Kidney (tissue), 13 donors: ENCODE measurements at regions not wholly inside any gene's neighbourhood (a gene's known extent, or its start where the extent isn't known, plus 50 kb on each side); places are given as distances from the start of the nearest gene placed in this dataset.

Experiments used
- DNase-seq, 5 donors: peaks; one replicate each; pipeline ENCODE4 v3.0.0-alpha.2; 2013 to 2020
- FAIRE-seq: peaks from 2 replicates; lab custom pipeline; 2012; peaks lifted over from hg19 to GRCh38; lab: Jason Lieb, UNC
- H3K27ac ChIP-seq, 2 donors: one replicate each; pipeline ENCODE4 v1.7.0; 2013; ENCODE audit warnings: low read depth in 2 of 2, low read length in 2 of 2, inconsistent platforms in 1 of 2
- H3K27me3 ChIP-seq: one replicate; pipeline ENCODE4 v1.7.1; 2013; ENCODE audit warnings: low read length, inconsistent platforms; ENCODE audit not compliant: control insufficient read depth, insufficient read depth
- H3K36me3 ChIP-seq, 3 donors: one replicate each; pipeline versions ENCODE4 v1.7.0 to v1.7.1; 2013; ENCODE audit warnings: low read length in 3 of 3, control low read depth in 1 of 3, inconsistent platforms in 1 of 3; ENCODE audit not compliant: insufficient read depth in 3 of 3, control insufficient read depth in 2 of 3
- H3K4me1 ChIP-seq, 3 donors: one replicate each; pipeline versions ENCODE4 v1.7.0 to v1.7.1; 2013; ENCODE audit warnings: low read length in 3 of 3, inconsistent platforms in 1 of 3, low read depth in 1 of 3; ENCODE audit not compliant: control insufficient read depth in 2 of 3, insufficient read depth in 2 of 3
- H3K4me3 ChIP-seq, 3 donors: one replicate each; pipeline versions ENCODE4 v1.7.0 to v1.8.1; 2013; ENCODE audit warnings: low read length in 3 of 3, control low read depth in 1 of 3, inconsistent platforms in 1 of 3
- H3K9ac ChIP-seq, 3 donors: one replicate each; pipeline versions ENCODE4 v1.7.0 to v1.7.1; 2013; ENCODE audit warnings: low read length in 3 of 3, control low read depth in 1 of 3, inconsistent platforms in 1 of 3
- H3K9me3 ChIP-seq, 3 donors: one replicate each; pipeline versions ENCODE4 v1.7.0 to v1.7.1; 2013; ENCODE audit warnings: low read length in 3 of 3, control low read depth in 1 of 3, inconsistent platforms in 1 of 3; ENCODE audit not compliant: control insufficient read depth in 2 of 3, insufficient read depth in 1 of 3
- CTCF ChIP-seq: IDR thresholded peaks from 3 replicates; pipeline ENCODE4 v1.5.1; 2012; ENCODE audit warnings: mild to moderate bottlenecking, moderate library complexity, borderline replicate concordance; ENCODE audit not compliant: insufficient read depth; ENCODE audit errors: extremely low read depth
- intact Hi-C: fragments of 100-400 bp; cut with DNase I; formaldehyde crosslinking; loops from one replicate; pipeline ENCODE4 v1.11.1; 2022
- donor health status: control.
- donor health status: control.
- donor health status: control.
- donor health status: control.
- donor health status: control.
- donor health status: DM: yes; HTN: yes; CAD: no.
- donor health status: Normal renal cell carcinoma (clear cell type).

- DNase-seq, result no peak
- Histone ChIP-seq H3K4me3 (no peak overlapping the region), H3K9me3 (peaks cover 0 to 2% (median 0%) of the 10 kb centered on the region in 3 donors), H3K27me3 (no peaks in the 10 kb centered on the region), H3K27ac (no peak overlapping the region), H3K4me1 (no peaks in the 10 kb centered on the region), H3K9ac (no peak overlapping the region), H3K36me3 (no peaks in the 10 kb centered on the region)
- no peak for FAIRE-seq
- no peak for TF ChIP-seq CTCF
- intact Hi-C loops, result no loop called here
Measured at GRCh38 chr13:31631746-31632145, 107.6 kb upstream of the RXFP2 start.

GRCh38 chr13:31638577-31638976 is 100.7 kb upstream of the RXFP2 start:
- no peaks in the 10 kb centered on the region for H3K36me3 ChIP-seq
- H3K27me3 ChIP-seq, result no peaks in the 10 kb centered on the region
- TF ChIP-seq CTCF, result no peak
- no peak overlapping the region for H3K9ac ChIP-seq
- FAIRE-seq (no peak), DNase-seq (no peak)
- no peaks in the 10 kb centered on the region for H3K4me1 ChIP-seq
- H3K9me3 ChIP-seq, result peaks cover 0 to 2% (median 0%) of the 10 kb centered on the region in 3 donors
- H3K27ac ChIP-seq, result no peak overlapping the region
- intact Hi-C loops, result no loop called here
- H3K4me3 ChIP-seq, result no peak overlapping the region

- DNase-seq (peak in 1 of 5 donors; percentile 11), FAIRE-seq (peak; percentile 61)
- H3K27ac ChIP-seq, result no peak overlapping the region
- no peak for TF ChIP-seq CTCF
- intact Hi-C loops, result no loop called here
- H3K4me1 ChIP-seq, result no peaks in the 10 kb centered on the region
- no peaks in the 10 kb centered on the region for H3K27me3 ChIP-seq
- no peaks in the 10 kb centered on the region for H3K36me3 ChIP-seq
- H3K4me3 ChIP-seq, result no peak overlapping the region
- H3K9ac ChIP-seq, result no peak overlapping the region
- H3K9me3 ChIP-seq, result no peaks in the 10 kb centered on the region
Measured at GRCh38 chr13:31639443-31640163, 99.7 kb upstream of the RXFP2 start.
